ENCODE measurements at regions not wholly inside any gene's neighbourhood (a gene's known extent, or its start where the extent isn't known, plus 50 kb on each side); places are given as distances from the start of the nearest gene placed in this dataset.

DNA sequence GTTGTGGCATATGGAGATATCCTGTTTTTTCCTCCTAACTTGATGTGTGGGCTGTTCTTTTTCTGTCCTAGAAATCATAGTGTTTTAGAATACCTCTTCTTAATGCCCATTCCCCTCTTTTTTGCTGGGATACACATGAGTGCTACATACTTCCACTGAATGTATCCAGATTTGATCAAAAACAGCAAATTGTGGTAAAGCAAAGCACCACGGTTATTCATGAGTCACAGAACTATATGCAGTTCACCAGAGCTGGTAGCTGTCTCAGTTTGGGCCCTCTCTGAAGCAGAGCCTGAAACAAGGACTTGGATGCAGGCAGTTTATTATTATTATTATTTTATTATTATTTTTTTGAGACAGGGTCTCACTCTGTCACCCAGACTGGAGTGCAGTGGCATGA is 69.9 kb upstream of the CTLA4 start:
- Mint-ChIP-seq H3K9me3 (no peaks in the 10 kb centered on the region), H3K4me3 (no peak overlapping the region), H3K27me3 (ENCODE audit: low read depth) (no peaks in the 10 kb centered on the region), H3K4me1 (peaks cover 0 to 6% of the 10 kb centered on the region in 2 experiments; a peak in 2 of 4 replicates), H3K36me3 (ENCODE audit: insufficient read depth in 1 of 3, low read depth in 3 of 3) (no peaks in the 10 kb centered on the region), H3K27ac (no peak overlapping the region)
- no peaks in the 10 kb centered on the region for H3K23me2 ChIP-seq (ENCODE audit: insufficient read length, low read depth, low read length, poor library complexity, severe bottlenecking)
- H3K9ac ChIP-seq (ENCODE audit: extremely low read depth, insufficient read length, low read length): no peak overlapping the region
- DNase-seq: no peak
- H3K18ac ChIP-seq (ENCODE audit: insufficient read length, low read depth, low read length): no peak overlapping the region
- H3K27me3 ChIP-seq (ENCODE audit: insufficient read depth, low read length): no peaks in the 10 kb centered on the region
- H2BK120ac ChIP-seq (ENCODE audit: low read depth, low read length, poor library complexity, severe bottlenecking): no peak overlapping the region
- no peak overlapping the region for H3K4ac ChIP-seq (ENCODE audit: low read depth, low read length)
- H3K56ac ChIP-seq (ENCODE audit: insufficient read length, low read depth, low read length): no peak overlapping the region
- H3K9me3 ChIP-seq (ENCODE audit: control insufficient read depth, low read depth, low read length): no peaks in the 10 kb centered on the region
- H3K4me2 ChIP-seq (ENCODE audit: insufficient read depth, insufficient read length, low read length): no peak overlapping the region
- no CpG with 5 or more reads among the region's 1 CpG for WGBS (ENCODE audit: extremely low coverage, insufficient read length, low lambda C conversion rate)
- H2BK5ac ChIP-seq (ENCODE audit: insufficient read length, low read length): no peak overlapping the region
- TF ChIP-seq, protein P1, sequence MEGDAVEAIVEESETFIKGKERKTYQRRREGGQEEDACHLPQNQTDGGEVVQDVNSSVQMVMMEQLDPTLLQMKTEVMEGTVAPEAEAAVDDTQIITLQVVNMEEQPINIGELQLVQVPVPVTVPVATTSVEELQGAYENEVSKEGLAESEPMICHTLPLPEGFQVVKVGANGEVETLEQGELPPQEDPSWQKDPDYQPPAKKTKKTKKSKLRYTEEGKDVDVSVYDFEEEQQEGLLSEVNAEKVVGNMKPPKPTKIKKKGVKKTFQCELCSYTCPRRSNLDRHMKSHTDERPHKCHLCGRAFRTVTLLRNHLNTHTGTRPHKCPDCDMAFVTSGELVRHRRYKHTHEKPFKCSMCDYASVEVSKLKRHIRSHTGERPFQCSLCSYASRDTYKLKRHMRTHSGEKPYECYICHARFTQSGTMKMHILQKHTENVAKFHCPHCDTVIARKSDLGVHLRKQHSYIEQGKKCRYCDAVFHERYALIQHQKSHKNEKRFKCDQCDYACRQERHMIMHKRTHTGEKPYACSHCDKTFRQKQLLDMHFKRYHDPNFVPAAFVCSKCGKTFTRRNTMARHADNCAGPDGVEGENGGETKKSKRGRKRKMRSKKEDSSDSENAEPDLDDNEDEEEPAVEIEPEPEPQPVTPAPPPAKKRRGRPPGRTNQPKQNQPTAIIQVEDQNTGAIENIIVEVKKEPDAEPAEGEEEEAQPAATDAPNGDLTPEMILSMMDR (conservative IDR thresholded peaks at IDR 0.05): no peak
- H3K27ac ChIP-seq (ENCODE audit: insufficient read length, low read depth, low read length): no peak overlapping the region
- H3K14ac ChIP-seq (ENCODE audit: insufficient read depth, low read length): no peak overlapping the region
- no peaks in the 10 kb centered on the region for H4K20me1 ChIP-seq (ENCODE audit: control insufficient read depth, insufficient read depth, insufficient read length)
- H2BK15ac ChIP-seq (ENCODE audit: low read depth, low read length): no peak overlapping the region
- H4K5ac ChIP-seq (ENCODE audit: insufficient read length, low read depth, low read length): no peak overlapping the region
- H3K79me2 ChIP-seq (ENCODE audit: insufficient read depth, low read length): no peaks in the 10 kb centered on the region
- H3T11ph ChIP-seq (ENCODE audit: low read length): no peak overlapping the region
- H4K8ac ChIP-seq (replicated peaks; ENCODE audit: insufficient read length, low read depth, low read length): no peak overlapping the region
- H2AK5ac ChIP-seq (ENCODE audit: insufficient read length, low read length): no peak overlapping the region
- no peaks in the 10 kb centered on the region for H3K79me1 ChIP-seq (ENCODE audit: insufficient read depth, low read depth, low read length, poor library complexity, severe bottlenecking)
- H4K91ac ChIP-seq (ENCODE audit: insufficient read length, low read depth, low read length): no peak overlapping the region
- H3K23ac ChIP-seq (ENCODE audit: insufficient read length, low read depth, low read length): no peak overlapping the region
- peaks cover 2% of the 10 kb centered on the region; the same call in 1 of the 2 replicates for H3K4me1 ChIP-seq (ENCODE audit: insufficient read depth, low read length)
- H2AFZ ChIP-seq (ENCODE audit: low read length): no peak overlapping the region
- no peak overlapping the region for H2BK12ac ChIP-seq (ENCODE audit: insufficient read length, low read depth, low read length)
- no peak overlapping the region for H2BK20ac ChIP-seq (ENCODE audit: low read depth, low read length, poor library complexity, severe bottlenecking)

All from H9 (cell line).